H9 (cell line): ENCODE measurements at regions not wholly inside any gene's neighbourhood (a gene's known extent, or its start where the extent isn't known, plus 50 kb on each side); places are given as distances from the start of the nearest gene placed in this dataset.
"Not testable (repeated sequence)": the region's sequence is repeated elsewhere in the genome, so short reads cannot be mapped to it uniquely, and the experiment has no call there.

Source experiments
- DNase-seq: peaks from one replicate; pipeline ENCODE4 v3.0.0-alpha.2; 2017
- H2AFZ ChIP-seq: one replicate; pipeline ENCODE4 v1.6.1; 2013; ENCODE audit warnings: mild to moderate bottlenecking, low read length, control low read depth, moderate library complexity
- H2AK5ac ChIP-seq: 2 replicates; pipeline ENCODE4 v1.6.1; 2013; ENCODE audit warnings: low read length, control low read depth, mixed read lengths; ENCODE audit not compliant: insufficient read length
- H2BK120ac ChIP-seq: one replicate; pipeline ENCODE4 v1.6.1; 2013; ENCODE audit warnings: low read depth, mild to moderate bottlenecking, low read length, control low read depth, inconsistent platforms; ENCODE audit not compliant: poor library complexity, severe bottlenecking
- H2BK12ac ChIP-seq: 2 replicates; pipeline ENCODE4 v1.6.1; 2013; ENCODE audit warnings: low read length, control low read depth, mixed read lengths, low read depth; ENCODE audit not compliant: insufficient read length
- H2BK15ac ChIP-seq: 2 replicates; pipeline ENCODE4 v1.6.1; 2013; ENCODE audit warnings: low read depth, low read length, control low read depth
- H2BK20ac ChIP-seq: one replicate; pipeline ENCODE4 v1.6.1; 2013; ENCODE audit warnings: low read depth, mild to moderate bottlenecking, low read length, control low read depth, inconsistent platforms; ENCODE audit not compliant: poor library complexity, severe bottlenecking
- H2BK5ac ChIP-seq: 2 replicates; pipeline ENCODE4 v1.6.1; 2013; ENCODE audit warnings: low read length, control low read depth, mixed read lengths; ENCODE audit not compliant: insufficient read length
- H3K14ac ChIP-seq: 2 replicates; pipeline ENCODE4 v1.6.1; 2013; ENCODE audit warnings: low read length, control low read depth; ENCODE audit not compliant: insufficient read depth
- H3K18ac ChIP-seq: 2 replicates; pipeline ENCODE4 v1.6.1; 2013; ENCODE audit warnings: low read depth, mild to moderate bottlenecking, mixed read lengths, low read length, control low read depth; ENCODE audit not compliant: insufficient read length
- H3K23ac ChIP-seq: 2 replicates; pipeline ENCODE4 v1.6.1; 2013; ENCODE audit warnings: low read length, control low read depth, mixed read lengths, low read depth; ENCODE audit not compliant: insufficient read length
- H3K23me2 ChIP-seq: 2 replicates; pipeline ENCODE4 v1.6.1; 2013; ENCODE audit warnings: low read depth, mild to moderate bottlenecking, mixed read lengths, low read length, control low read depth; ENCODE audit not compliant: insufficient read length, poor library complexity, severe bottlenecking
- H3K27ac ChIP-seq: 2 replicates; pipeline ENCODE4 v1.5.1; 2013; ENCODE audit warnings: low read length, control low read depth, mixed read lengths, low read depth; ENCODE audit not compliant: insufficient read length
- H3K27me3 ChIP-seq: 2 replicates; pipeline ENCODE4 v1.6.1; 2013; ENCODE audit warnings: low read length, control low read depth, inconsistent platforms; ENCODE audit not compliant: insufficient read depth
- H3K4ac ChIP-seq: 2 replicates; pipeline ENCODE4 v1.6.1; 2013; ENCODE audit warnings: low read depth, mild to moderate bottlenecking, control low read depth, inconsistent platforms, low read length, moderate library complexity
- H3K4me1 ChIP-seq: 2 replicates; pipeline ENCODE4 v1.6.1; 2013; ENCODE audit warnings: low read length, control low read depth, inconsistent platforms; ENCODE audit not compliant: insufficient read depth
- H3K4me2 ChIP-seq: 2 replicates; pipeline ENCODE4 v1.6.1; 2013; ENCODE audit warnings: low read length, control low read depth, mixed read lengths; ENCODE audit not compliant: insufficient read length, insufficient read depth
- H3K56ac ChIP-seq: 2 replicates; pipeline ENCODE4 v1.6.1; 2013; ENCODE audit warnings: low read depth, mild to moderate bottlenecking, mixed read lengths, low read length, control low read depth; ENCODE audit not compliant: insufficient read length
- H3K79me1 ChIP-seq: 2 replicates; pipeline ENCODE4 v1.6.1; 2013; ENCODE audit warnings: low read depth, mild to moderate bottlenecking, moderate library complexity, low read length, control low read depth, inconsistent platforms; ENCODE audit not compliant: insufficient read depth, poor library complexity, severe bottlenecking
- H3K79me2 ChIP-seq: 2 replicates; pipeline ENCODE4 v1.6.1; 2013; ENCODE audit warnings: low read length, control low read depth, inconsistent platforms; ENCODE audit not compliant: insufficient read depth
- H3K9ac ChIP-seq: 2 replicates; pipeline ENCODE4 v1.6.1; 2013; ENCODE audit warnings: low read length, control low read depth, mixed read lengths; ENCODE audit not compliant: insufficient read length; ENCODE audit errors: extremely low read depth
- H3K9me3 ChIP-seq: one replicate; pipeline ENCODE4 v1.6.1; 2013; ENCODE audit warnings: low read depth, low read length, inconsistent platforms; ENCODE audit not compliant: control insufficient read depth
- H3T11ph ChIP-seq: one replicate; pipeline ENCODE4 v1.6.1; 2013; ENCODE audit warnings: mild to moderate bottlenecking, low read length, control low read depth, inconsistent platforms
- H4K20me1 ChIP-seq: one replicate; pipeline ENCODE4 v1.6.1; 2013; ENCODE audit not compliant: control insufficient read depth, insufficient read length, insufficient read depth
- H4K5ac ChIP-seq: 2 replicates; pipeline ENCODE4 v1.6.1; 2013; ENCODE audit warnings: low read depth, mild to moderate bottlenecking, mixed read lengths, low read length, control low read depth; ENCODE audit not compliant: insufficient read length
- H4K8ac ChIP-seq: replicated peaks from 2 replicates; pipeline ENCODE4 v1.6.1; 2013; ENCODE audit warnings: low read length, control low read depth, mixed read lengths, low read depth; ENCODE audit not compliant: insufficient read length
- H4K91ac ChIP-seq: 2 replicates; pipeline ENCODE4 v1.6.1; 2013; ENCODE audit warnings: low read depth, mild to moderate bottlenecking, moderate library complexity, mixed read lengths, low read length, control low read depth; ENCODE audit not compliant: insufficient read length
- H3K27ac Mint-ChIP-seq, 3 experiments: 2 replicates in 2 of 3; 3 replicates in 1 of 3; pipeline ENCODE4 v1.8.0; 2020 to 2021; ENCODE audit warnings: mixed read lengths in 3 of 3, mild to moderate bottlenecking in 1 of 3, moderate library complexity in 1 of 3
- H3K27me3 Mint-ChIP-seq: 2 replicates; pipeline ENCODE4 v1.8.0; 2021; ENCODE audit warnings: low read depth, mild to moderate bottlenecking, moderate library complexity, mixed read lengths
- H3K36me3 Mint-ChIP-seq, 3 experiments: 2 replicates in 2 of 3; 3 replicates in 1 of 3; pipeline ENCODE4 v1.8.0; 2020 to 2021; ENCODE audit warnings: low read depth in 3 of 3, mixed read lengths in 3 of 3; ENCODE audit not compliant: insufficient read depth in 1 of 3
- H3K4me1 Mint-ChIP-seq, 2 experiments: 2 replicates each; pipeline ENCODE4 v1.8.0; 2020; ENCODE audit warnings: mixed read lengths in 2 of 2
- H3K4me3 Mint-ChIP-seq, 2 experiments: 2 replicates in 1 of 2; 3 replicates in 1 of 2; pipeline ENCODE4 v1.8.0; 2020 to 2021; ENCODE audit warnings: mild to moderate bottlenecking in 2 of 2, mixed read lengths in 2 of 2, moderate library complexity in 1 of 2
- H3K9me3 Mint-ChIP-seq, 2 experiments: 2 replicates in 1 of 2; 3 replicates in 1 of 2; pipeline ENCODE4 v1.8.0; 2020; ENCODE audit warnings: mild to moderate bottlenecking in 2 of 2, mixed read lengths in 2 of 2, moderate library complexity in 1 of 2
- WGBS: extraction: QIAGEN DNeasy Blood & Tissue Kit; methylation state at CpG from one replicate; pipeline ENCODE4 v1.1.7; 2013; ENCODE audit warnings: missing lambda C conversion rate, low lambda C conversion rate, mixed read lengths; ENCODE audit not compliant: insufficient read length; ENCODE audit errors: extremely low coverage; 5-methylcytosine and 5-hydroxymethylcytosine counted together
- TF ChIP-seq, protein P1 (sequence below): fragments of 200-600 bp; sonication (generic); conservative IDR thresholded peaks from 3 replicates; pipeline ENCODE4 v1.8.0; 2021; ENCODE audit warnings: antibody characterized with exemption, mild to moderate bottlenecking

DNA sequence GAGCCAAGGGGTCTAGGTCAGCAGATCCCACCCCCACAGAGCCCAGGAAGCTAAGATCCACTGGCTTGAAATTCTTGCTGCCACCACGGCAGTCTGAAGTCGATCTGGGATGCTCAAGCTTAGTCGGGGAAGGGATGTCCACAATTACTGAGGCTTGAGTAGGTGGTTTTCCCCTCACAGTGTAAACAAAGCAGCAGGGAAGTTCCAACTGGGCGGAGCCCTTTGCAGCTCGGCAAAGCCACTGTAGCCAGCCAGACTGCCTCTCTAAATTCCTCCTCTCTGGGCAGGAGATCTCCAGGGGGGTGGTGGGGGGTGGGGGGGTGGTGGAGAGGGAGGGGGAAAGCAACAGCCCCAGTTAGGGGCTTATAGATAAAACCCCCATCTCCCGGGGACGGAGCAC is 419.5 kb downstream of the NUP35 start:
- no peak overlapping the region for H3K4me2 ChIP-seq
- no CpG with 5 or more reads among the region's 7 CpGs for WGBS
- H3K27me3 ChIP-seq, result no peaks in the 10 kb centered on the region
- H3K4ac ChIP-seq, result no peak overlapping the region
- H2BK5ac ChIP-seq, result no peak overlapping the region
- no peak overlapping the region for H3K9ac ChIP-seq
- no peak overlapping the region for H3T11ph ChIP-seq
- H3K9me3 Mint-ChIP-seq, result peaks cover 13 to 28% of the 10 kb centered on the region in 2 experiments
- H2BK120ac ChIP-seq, result no peak overlapping the region
- H3K27ac Mint-ChIP-seq, result no peak overlapping the region
- H2AK5ac ChIP-seq, result no peak overlapping the region
- H4K5ac ChIP-seq, result no peak overlapping the region
- H3K36me3 Mint-ChIP-seq, result peaks cover 13 to 23% (median 15%) of the 10 kb centered on the region in 3 experiments
- no peak overlapping the region for H4K91ac ChIP-seq
- H3K79me2 ChIP-seq, result no peaks in the 10 kb centered on the region
- no peaks in the 10 kb centered on the region for H3K79me1 ChIP-seq
- no peak overlapping the region for H4K8ac ChIP-seq
- DNase-seq, result no peak
- H2AFZ ChIP-seq, result no peak overlapping the region
- peak overlapping the region in 1 of 2 experiments; percentile 12; a peak in 1 of 5 replicates for H3K4me3 Mint-ChIP-seq
- H2BK15ac ChIP-seq, result no peak overlapping the region
- H2BK20ac ChIP-seq, result no peak overlapping the region
- no peak overlapping the region for H2BK12ac ChIP-seq
- TF ChIP-seq, protein P1, sequence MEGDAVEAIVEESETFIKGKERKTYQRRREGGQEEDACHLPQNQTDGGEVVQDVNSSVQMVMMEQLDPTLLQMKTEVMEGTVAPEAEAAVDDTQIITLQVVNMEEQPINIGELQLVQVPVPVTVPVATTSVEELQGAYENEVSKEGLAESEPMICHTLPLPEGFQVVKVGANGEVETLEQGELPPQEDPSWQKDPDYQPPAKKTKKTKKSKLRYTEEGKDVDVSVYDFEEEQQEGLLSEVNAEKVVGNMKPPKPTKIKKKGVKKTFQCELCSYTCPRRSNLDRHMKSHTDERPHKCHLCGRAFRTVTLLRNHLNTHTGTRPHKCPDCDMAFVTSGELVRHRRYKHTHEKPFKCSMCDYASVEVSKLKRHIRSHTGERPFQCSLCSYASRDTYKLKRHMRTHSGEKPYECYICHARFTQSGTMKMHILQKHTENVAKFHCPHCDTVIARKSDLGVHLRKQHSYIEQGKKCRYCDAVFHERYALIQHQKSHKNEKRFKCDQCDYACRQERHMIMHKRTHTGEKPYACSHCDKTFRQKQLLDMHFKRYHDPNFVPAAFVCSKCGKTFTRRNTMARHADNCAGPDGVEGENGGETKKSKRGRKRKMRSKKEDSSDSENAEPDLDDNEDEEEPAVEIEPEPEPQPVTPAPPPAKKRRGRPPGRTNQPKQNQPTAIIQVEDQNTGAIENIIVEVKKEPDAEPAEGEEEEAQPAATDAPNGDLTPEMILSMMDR, result no peak
- H3K14ac ChIP-seq, result no peak overlapping the region
- peaks cover 3% of the 10 kb centered on the region; the same call in 1 of the 2 replicates for H3K27me3 Mint-ChIP-seq
- no peaks in the 10 kb centered on the region for H4K20me1 ChIP-seq
- no peaks in the 10 kb centered on the region for H3K23me2 ChIP-seq
- no peak overlapping the region for H3K18ac ChIP-seq
- no peaks in the 10 kb centered on the region for H3K9me3 ChIP-seq
- peaks cover 10 to 12% of the 10 kb centered on the region in 2 experiments for H3K4me1 Mint-ChIP-seq
- H3K27ac ChIP-seq, result no peak overlapping the region
- peaks cover 4% of the 10 kb centered on the region; the same call in 1 of the 2 replicates for H3K4me1 ChIP-seq
- no peak overlapping the region for H3K23ac ChIP-seq
- no peak overlapping the region for H3K56ac ChIP-seq

- H3K27me3 Mint-ChIP-seq, H3K79me1 ChIP-seq, H3K4me2 ChIP-seq, H3K27ac ChIP-seq, H3K4me3 Mint-ChIP-seq, H4K5ac ChIP-seq, H2BK20ac ChIP-seq, H3K9me3 ChIP-seq, H4K20me1 ChIP-seq, H3K23ac ChIP-seq, DNase-seq, H3K23me2 ChIP-seq, H3K27me3 ChIP-seq, H2BK15ac ChIP-seq, H2BK12ac ChIP-seq, H2BK120ac ChIP-seq, H3K18ac ChIP-seq, H3T11ph ChIP-seq, H2AK5ac ChIP-seq, H4K91ac ChIP-seq, H3K4me1 ChIP-seq, H2AFZ ChIP-seq, H3K27ac Mint-ChIP-seq, H3K4ac ChIP-seq, H3K9ac ChIP-seq, H4K8ac ChIP-seq, H3K56ac ChIP-seq, H3K14ac ChIP-seq, H2BK5ac ChIP-seq, H3K79me2 ChIP-seq: not testable (repeated sequence)
- Mint-ChIP-seq H3K4me1 (peaks cover 10 to 12% of the 10 kb centered on the region in 2 experiments), H3K36me3 (peaks cover 13 to 23% (median 20%) of the 10 kb centered on the region in 3 experiments), H3K9me3 (peaks cover 13 to 28% of the 10 kb centered on the region in 2 experiments)
- WGBS, result no CpG with 5 or more reads among the region's 21 CpGs
These were observed 422.5 kb downstream of the NUP35 start for GRCh38 chr2:183546560-183547350.
